HG03066 (cell line): ENCODE measurements at regions not wholly inside any gene's neighbourhood (a gene's known extent, or its start where the extent isn't known, plus 50 kb on each side); places are given as distances from the start of the nearest gene placed in this dataset.

Experiments used
- ATAC-seq: cut with Tn5 transposase; IDR thresholded peaks from one replicate; pipeline ENCODE4 v1.9.1; 2021; ENCODE audit warnings: low read depth; ENCODE audit not compliant: unreplicated experiment

DNA sequence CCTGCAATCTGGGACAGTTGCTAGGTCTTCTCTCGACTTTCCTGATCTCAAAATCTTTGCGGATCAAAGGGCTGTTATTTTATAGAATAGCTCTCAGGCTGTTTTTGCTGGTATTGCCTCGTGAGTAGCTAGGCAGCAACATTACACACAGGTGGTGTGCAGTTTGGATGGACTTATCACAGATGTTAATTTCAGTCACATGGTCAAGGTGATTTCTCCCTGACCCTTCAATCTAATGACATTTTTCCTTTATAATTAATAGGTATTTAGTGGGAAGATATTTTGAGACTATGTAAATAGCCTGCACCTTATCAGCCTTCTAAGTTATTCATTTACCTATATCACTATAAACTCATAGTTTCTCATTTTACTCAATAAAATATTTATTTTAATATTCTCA is 309.6 kb upstream of the PRKCQ start:
- no peak for ATAC-seq

DNA sequence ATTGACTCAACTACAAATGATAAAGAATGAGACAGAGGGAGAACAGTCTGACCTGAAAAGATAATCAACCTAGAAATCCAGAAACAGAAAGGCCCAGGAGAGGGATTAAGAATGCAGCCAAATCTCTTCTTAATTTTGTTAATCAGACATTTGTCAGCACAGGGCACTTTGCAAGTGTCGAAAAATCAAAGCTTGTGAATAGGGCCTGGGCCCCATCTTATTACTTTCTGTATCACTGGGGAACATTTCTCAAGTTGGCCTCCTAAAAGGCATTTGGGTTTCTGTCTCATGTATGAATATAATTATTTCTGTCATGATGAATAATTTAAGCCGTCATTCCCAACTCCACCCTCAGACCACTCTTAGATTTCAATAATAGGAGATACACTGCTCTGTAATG is 308.4 kb upstream of the PRKCQ start:
- no peak for ATAC-seq

DNA sequence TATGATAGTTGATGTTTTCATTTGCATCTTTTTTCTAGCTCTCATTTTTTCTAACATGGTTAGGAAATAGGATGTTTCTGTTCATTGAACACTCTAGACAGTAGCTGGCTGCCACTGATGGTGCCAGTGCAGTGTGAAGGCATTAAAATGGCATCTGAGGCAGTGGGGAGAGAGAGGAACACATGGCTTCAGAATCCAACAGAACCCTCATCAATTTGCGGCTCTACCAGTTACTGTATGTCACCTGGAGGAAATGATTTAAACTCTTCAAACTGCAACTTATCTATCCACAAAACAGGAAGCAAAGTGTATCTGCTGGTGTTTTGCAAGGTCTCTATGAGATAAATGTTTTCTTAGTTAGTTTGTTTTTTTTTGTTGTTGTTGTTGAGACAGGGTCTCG is 305.2 kb upstream of the PRKCQ start:
- no peak for ATAC-seq

DNA sequence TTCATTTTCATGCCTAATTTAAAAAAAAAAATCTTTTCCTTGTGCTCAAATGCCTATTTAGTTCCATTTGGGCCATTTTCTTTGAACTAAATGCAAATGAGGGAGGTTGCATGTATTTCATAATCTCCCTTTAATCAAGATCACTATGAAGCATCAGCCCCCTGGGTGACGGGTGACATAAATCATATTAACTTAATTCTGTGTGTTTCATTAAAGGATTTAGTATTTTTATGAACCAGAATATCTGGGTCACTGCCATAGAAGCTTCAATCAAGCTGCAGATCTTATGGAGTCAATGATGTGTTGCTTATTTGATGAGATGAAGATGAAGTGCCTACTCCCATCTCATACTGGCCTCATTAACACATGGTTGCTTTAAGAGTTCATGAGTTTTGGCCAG is 301.9 kb upstream of the PRKCQ start:
- ATAC-seq = no peak

DNA sequence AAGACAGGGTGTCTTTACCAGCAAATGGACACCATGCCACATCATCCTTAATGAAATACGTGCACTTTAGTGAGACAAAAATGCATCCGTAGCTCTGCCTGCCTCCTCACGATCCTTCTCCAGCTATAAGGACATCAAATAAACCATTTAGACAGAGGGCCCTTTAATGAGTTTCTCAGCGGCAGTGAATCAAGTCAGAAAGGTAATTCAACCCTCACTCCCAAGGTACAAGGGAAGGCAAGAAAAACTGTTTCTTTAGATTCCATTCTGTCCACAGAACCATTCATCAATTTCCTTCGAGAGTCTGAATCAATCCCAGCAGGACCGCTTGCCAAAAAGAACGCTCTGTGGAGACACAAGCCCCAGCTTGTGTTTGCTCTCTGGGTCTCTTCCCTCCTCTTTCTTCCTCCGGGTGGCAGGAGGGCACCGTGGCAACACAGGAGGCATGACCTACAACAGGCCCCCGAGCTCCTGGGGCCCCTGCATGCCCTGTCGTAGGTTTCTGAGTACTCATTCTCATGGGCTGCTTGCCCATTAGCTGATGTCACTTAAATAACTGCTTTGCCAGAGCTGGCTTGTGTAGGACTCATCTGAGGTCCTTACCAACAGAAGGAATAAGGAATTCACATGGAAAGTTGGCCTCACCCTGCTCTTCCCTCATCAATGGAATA is 297.8 kb upstream of the PRKCQ start:
- no peak for ATAC-seq

DNA sequence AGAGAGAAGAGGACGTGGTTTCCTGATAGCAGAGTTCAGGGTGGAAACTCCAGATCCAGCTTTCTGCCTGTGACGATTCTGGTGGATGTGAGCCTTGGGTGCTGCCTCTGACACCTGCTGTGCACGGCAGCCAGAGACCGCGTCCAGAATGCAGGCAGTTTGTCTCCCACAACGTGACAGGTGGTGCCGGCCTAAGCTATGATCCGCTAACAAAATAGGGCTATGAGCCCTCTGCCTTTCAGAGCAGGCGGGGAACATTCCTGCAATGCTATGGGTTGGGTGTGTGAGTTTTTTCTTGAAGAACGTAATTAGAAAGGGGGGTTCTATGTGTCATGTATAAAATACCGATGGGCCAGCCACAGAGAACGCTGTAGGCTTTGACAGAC is 297.3 kb upstream of the PRKCQ start:
- no peak for ATAC-seq

DNA sequence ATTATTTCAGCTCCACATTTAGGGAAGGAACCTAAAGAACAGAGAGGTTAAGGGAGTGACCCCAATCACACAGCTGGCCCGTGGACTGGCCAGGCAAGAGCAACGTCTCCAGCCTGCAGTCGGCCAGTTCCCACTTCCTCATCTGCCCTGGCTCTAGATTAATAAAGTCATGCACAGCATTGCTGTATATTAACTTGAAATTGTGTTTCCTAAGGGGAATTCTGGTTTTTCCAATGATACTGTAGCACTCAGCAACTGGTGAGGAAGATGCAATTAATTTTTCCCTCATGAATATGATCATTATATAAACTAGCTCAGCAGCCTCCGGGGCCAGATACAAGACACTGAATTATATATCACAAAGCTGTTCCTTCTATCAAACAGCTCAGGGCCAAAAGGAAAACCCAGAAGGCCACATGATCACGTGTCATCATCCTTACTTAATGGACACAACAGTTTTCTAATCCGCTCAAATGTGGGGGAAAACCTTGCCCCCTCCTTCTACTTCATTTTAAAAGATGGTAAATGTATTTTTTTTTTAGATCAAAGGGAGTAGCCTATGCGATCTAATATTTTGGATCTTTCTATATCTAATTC is 295.3 kb upstream of the PRKCQ start:
- ATAC-seq = no peak

DNA sequence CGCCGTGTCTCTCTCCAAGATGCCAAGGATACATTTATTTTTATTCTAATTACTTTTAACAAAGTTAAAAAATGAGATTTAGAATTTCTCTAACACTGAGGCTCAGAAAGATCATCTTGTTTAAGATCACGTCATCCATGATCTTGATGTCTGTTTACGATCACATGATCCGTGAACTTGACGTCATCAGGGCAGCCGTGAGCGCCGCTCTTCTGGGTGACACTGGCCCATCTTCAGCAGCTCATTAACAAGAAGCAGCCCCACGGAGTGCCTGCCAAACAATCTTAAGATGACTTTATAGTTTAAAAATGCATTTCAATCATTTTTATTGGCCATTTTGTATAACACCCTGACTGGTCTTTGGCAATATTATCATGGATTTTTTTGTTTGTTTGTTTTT is 291.1 kb upstream of the PRKCQ start:
- ATAC-seq = no peak

DNA sequence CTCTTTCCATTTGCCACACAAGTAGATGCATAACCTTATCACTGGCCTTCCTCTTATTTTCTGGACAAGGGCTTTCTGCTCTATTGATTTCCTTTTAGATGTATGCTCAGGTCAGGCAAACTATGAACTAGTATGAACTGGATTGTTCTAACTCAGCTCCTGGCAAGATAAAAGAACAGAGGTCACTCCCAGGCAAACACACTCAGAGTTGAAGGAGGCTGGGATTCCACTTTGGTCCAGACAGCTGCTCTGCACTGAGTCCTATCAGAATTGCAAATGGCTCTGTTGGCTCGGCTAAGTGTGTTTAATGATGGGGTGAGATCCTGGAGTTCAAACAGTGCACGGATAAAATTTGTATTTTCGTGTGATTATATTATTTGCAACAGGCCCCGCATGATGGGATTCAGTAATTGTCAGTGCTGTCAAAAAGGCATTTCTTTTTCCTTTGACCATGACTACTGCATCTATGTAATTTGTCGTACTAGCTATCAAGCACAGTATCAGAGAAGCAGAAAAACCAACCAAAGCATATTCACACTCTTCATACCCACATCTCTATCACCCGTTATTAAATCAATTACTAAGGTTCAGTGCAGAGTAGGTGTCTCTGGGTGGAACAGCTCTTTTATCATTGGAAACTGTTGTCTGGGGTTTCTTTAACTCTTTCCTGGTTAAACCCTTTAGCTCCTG is 288.1 kb upstream of the PRKCQ start:
- no peak for ATAC-seq

DNA sequence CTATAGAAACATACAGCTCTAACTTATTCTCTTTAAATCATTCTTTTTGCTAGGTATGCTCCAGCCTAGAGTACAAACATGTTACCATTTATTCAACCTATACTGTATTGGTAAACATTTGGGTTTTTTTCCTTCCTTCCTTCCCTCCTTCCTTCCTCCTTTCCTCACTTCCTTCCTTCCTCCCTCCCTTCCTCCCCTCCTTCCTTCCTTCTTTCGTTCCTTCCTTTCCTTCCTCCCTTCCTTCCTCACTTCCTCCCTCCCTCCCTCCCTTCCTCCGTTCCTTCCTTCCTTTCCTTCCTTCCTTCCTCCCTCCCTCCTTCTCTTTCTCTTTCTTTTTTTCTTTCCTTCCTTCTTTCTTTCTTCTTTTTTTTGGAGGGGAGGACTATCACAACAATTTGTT is 286.7 kb upstream of the PRKCQ start:
- no peak for ATAC-seq

DNA sequence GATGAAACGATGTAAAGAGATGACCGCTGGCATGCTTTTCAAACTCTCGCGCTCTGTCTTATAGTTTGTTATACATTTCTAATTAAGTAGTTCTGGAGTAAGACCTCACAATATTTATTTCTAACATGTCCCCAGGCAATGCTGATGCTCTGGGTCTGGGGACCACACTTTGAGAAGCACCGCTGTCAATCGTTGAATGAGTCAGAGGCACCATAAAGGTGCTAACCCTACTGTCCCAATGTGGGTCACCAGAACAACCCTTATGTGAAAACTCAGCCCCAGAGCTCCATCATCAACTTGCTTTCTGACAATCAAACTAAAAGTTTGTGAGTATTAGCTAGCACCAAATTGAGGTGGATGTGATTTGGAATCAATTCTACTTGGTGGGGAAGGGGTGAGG is 284.1 kb upstream of the PRKCQ start:
- ATAC-seq = no peak

DNA sequence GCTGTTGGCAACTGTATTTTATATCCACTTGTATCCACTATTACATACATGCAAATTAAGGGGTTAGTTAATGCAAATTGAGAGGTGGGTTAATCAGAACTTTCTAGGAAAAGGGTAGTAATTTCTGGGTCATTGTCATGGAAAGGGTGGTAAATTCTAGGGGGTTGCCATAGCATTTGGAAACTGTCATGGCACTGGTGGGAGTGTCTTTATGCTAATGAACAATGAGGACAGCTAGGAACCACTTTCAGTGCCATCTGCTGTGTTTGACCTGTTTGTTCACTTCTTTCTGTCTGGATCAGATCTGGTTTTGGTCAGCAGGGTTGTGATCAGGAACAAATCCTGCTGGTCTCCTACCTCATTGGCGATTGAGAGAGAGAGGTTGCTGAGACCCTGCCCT is 283.3 kb upstream of the PRKCQ start:
- ATAC-seq = no peak

DNA sequence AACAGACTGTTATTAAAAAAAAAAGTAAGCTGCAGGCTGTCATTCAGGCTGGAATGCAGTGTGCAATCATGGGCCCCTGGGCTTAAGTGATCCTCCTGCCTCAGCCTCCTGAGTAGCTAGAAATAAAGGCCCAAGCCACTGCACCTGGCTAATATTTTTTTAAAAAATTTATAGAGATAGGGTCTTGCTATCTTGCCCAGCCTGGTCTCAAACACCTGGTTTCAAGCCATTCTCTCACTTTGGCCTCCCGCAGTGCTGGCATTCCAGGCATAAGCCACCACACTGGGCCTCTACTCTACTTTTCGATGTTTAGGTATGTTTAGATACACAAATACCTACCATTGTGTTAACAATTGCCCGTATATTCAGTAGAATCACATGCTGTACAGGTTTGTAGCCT is 270.4 kb upstream of the PRKCQ start:
- no peak for ATAC-seq

DNA sequence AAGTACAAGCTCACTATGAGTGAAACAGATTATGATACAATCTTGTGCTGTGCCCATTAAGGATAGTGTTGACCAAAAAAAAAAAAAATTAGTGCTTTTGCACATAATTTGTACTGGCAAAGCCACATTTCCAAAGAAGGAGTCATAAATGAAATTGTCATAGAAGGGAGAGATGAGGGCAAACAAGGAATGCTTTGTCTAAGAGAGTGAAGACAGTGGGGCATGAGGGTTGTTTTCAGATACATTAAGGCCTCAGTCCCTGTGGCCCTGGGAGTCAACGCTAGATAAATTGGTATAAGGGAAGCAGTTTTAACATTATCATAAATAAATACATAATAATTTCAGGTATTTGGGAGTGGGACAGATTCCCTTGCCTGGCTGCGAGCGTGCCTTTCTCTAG is 267.5 kb upstream of the PRKCQ start:
- ATAC-seq = no peak

DNA sequence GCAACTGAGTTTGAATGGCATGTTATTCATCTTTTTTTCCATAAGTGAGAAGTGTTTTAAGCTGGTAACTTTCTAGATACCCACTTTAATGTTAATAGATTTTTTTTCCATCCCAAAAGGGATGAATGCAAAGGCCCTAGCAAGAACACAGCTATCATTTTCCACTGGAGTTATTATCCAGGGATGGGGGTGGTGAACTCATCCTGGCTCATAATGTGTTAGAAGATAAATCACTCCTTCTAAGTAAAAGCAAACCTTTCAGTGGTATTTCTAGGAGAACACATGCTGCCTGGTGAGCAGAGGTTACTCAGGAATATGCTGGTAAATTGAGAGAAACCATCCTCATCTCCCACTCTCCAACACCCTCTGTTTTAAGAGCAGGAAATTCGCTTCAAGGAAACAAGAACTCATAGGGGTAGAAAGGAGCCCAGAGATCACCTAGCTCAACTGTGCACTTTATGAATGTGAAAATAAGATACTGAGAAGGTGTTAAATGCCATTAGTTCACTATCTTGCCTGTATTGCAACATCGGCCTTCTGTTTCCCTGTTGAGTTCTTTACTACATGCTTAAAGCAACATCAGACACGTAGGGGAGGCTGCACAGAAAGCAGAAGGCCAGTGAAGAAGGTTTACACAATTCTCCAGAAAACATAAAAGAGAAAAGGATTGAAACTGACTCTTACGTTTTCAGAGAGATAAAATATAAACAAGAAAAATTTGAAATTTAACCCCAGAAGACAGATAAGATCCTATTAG is 264.0 kb upstream of the PRKCQ start:
- no peak for ATAC-seq

DNA sequence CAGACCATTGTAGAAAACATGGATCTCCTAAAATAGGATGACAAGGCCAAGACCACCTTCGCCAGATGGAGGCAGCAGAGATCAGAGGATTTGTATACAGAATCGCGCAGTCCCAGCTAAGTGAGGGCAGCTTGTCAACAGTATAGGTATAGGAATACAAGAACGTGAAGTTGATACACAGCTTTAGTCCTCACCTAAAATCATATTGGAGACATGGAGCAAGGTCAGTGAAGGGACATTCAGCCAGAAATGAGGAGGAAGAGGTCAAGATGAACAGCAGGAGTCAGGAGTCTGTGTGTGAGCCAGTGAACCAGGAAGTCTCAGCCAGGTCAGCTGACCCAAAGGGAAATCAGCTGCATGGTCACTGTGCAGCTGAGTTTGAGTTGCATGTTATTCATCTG is 263.4 kb upstream of the PRKCQ start:
- ATAC-seq = no peak

DNA sequence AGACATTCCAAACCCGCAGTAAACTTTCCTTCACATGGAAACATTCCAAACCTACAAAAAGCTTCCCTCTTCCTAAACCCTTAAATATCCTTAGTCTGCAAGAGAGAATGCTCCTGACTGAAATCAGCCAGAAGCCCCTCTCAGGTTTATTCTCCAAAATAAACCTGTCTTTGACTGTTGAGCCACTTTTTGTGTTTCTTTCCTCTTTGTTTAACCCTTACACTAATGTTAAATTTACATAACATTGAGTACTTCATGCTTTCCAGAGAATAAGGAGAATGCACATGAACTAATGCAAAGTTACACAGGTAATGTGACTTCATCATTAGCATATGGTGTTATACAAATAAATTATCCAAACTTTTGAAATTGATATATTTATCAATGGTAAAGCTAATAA is 262.6 kb upstream of the PRKCQ start:
- ATAC-seq = no peak

DNA sequence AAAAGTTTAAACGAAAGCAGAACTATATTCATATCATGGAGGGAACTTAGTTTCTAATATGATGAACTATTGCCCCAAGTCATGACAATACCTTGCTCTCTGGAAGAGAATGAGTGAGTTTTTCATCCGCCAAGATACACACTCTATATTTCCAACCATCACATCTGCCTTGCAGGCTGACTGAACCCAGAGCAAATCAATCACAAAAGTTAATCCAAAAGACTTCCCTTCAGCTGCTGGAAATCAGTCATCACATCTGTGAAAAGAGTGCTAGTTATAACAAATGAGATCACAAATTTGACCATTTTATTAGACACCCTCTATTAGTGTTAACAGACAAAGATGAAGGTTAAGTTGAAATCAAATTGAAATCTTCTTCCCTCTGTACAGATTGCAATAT is 261.7 kb upstream of the PRKCQ start:
- no peak for ATAC-seq

DNA sequence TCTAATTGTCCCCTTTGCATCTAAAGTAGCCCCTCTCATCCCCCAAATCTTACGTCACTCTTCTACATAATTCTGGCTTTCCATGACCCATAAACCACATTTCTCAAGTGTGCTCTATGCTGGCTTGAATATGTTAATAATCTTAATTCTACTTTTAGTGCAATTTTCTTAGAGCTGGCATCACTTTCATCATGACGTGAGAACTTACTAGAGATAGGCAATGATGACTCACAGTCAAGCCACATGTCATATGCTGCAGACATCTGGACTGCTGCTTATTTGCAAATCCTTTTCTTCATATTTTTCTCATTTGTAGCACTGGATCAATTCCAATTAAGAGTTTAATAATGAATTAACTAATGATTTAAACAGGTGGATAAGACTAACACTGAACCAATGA is 260.7 kb upstream of the PRKCQ start:
- no peak for ATAC-seq

DNA sequence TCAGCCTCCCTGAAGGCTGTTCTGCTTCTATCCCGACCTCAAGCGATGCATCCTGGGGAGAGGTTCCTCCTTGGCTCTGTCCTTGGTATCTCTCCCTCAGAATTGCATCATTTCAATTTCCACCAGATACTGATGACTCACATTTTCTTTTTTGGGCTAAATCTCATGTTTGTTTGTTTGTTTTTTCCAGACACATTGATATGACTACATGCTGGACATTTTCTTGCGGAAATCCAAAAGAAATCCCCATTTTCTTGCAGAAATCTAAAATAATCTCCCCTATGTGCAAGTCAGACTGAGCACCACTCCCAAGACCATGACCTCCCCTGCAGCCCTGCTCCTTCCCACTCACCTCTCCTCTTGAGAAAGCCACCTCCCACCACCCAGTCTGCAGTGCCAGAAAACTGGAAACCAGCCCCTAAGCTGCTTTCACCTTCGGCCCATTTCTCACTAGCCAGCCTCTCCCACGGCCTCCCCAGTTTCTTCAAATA is 260.2 kb upstream of the PRKCQ start:
- no peak for ATAC-seq

DNA sequence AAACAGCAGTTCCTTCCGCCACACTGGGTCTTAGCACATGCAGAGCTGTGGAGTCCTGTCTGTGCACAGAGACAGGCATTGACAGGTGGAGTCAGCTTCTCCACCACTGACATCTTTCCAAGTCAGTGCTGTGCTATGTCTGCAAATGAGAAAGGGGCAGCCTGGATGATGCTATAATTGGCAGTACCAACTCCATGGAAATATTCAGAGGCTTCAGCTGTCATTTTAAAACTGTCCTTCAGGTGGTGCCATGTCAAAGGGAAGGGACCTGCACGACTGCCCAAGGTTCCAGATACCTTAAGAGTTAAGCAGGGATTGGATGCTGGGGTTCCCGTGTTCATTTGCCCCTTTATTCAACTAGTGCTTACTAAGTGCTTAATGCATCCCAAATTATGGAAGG is 258.0 kb upstream of the PRKCQ start:
- ATAC-seq = no peak
